ENCODE measurements at regions not wholly inside any gene's neighbourhood (a gene's known extent, or its start where the extent isn't known, plus 50 kb on each side); places are given as distances from the start of the nearest gene placed in this dataset.

GRCh38 chr13:48920730-48921129 is 55.0 kb upstream of the FNDC3A start:
- Histone ChIP-seq H3K27me3 (ENCODE audit: control insufficient read depth in 2 of 2, insufficient read depth in 2 of 2, low read length in 2 of 2) (peaks cover 0 to 9% of the 10 kb centered on the region in 2 experiments; a peak in 2 of 5 replicates), H3K79me2 (ENCODE audit: control insufficient read depth, insufficient read depth, low read length) (no peaks in the 10 kb centered on the region), H3K4me1 (replicated peaks in 1 of 2; ENCODE audit: control insufficient read depth in 2 of 2, insufficient read depth in 2 of 2, low read length in 2 of 2) (no peaks in the 10 kb centered on the region; a peak in 1 of 5 replicates), H3K9me1 (ENCODE audit: control insufficient read depth, insufficient read depth, low read length) (no peaks in the 10 kb centered on the region), H3K9ac (ENCODE audit: insufficient read depth in 1 of 2, low read depth in 2 of 2, low read length in 2 of 2) (no peak overlapping the region), H4K20me1 (replicated peaks; ENCODE audit: control insufficient read depth, insufficient read depth, low read length) (no peaks in the 10 kb centered on the region), H3K27ac (ENCODE audit: extremely low read depth, low read depth, low read length) (no peak overlapping the region), H3K4me2 (ENCODE audit: insufficient read depth, low read length) (no peak overlapping the region), H3K4me3 (no peak overlapping the region), H3K9me3 (replicated peaks; ENCODE audit: control insufficient read depth, insufficient read depth, low read depth, low read length) (no peaks in the 10 kb centered on the region), H2AFZ (ENCODE audit: low read depth, low read length) (no peak overlapping the region), H3K36me3 (ENCODE audit: control insufficient read depth, insufficient read depth, low read length) (no peaks in the 10 kb centered on the region)
- ChIA-PET POLR2A (no interaction called here), CTCF (ENCODE audit: low intra/inter-chr PET ratio) (interaction anchor here (0.5 kb wide), 1 partner anchor 608 kb away, joined by 3 read pairs; no protein-coding TSS in a partner anchor)
- in situ Hi-C loops (cut with MboI) = no loop called here
- no TSS peak for BruUV-seq (replicated peaks)
- intact Hi-C loops (cut with micrococcal nuclease) = no loop called here
- WGBS (ENCODE audit: insufficient coverage, low coverage, missing lambda C conversion rate) = 8% methylated on average over 5 of the region's 6 CpGs
- TF ChIP-seq STAG1 (CRISPR knock-in tag; IDR thresholded peaks at IDR 0.05; ENCODE audit: borderline replicate concordance) (no peak), CEBPG (CRISPR knock-in tag; IDR thresholded peaks at IDR 0.05) (peak; percentile 59), CEBPG (tag; conservative IDR thresholded peaks at IDR 0.05 in 1 of 2, IDR thresholded peaks at IDR 0.05 in 1 of 2) (peak; percentile 15 to 69; a peak in 2 of 4 replicates), CBX3 (IDR thresholded peaks at IDR 0.05; ENCODE audit: borderline replicate concordance in 1 of 2, low read length in 2 of 2) (no peak)
- TF ChIP-seq, protein P1, sequence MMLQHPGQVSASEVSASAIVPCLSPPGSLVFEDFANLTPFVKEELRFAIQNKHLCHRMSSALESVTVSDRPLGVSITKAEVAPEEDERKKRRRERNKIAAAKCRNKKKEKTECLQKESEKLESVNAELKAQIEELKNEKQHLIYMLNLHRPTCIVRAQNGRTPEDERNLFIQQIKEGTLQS (IDR thresholded peaks at IDR 0.05) = peak; percentile 83
- TF ChIP-seq, protein P1 (CRISPR knock-in tag; conservative IDR thresholded peaks at IDR 0.05) = no peak
- no peak for ATAC-seq
- FAIRE-seq = no peak
- no peak for DNase-seq (ENCODE audit: extremely low read depth in 1 of 4, low spot score in 3 of 4)

All from K562 (cell line).